A549 (cell line): ENCODE measurements at regions not wholly inside any gene's neighbourhood (a gene's known extent, or its start where the extent isn't known, plus 50 kb on each side); places are given as distances from the start of the nearest gene placed in this dataset.

Experiments
- ATAC-seq, 2 experiments: fragments of 200-7000 bp in 1 of 2; fragments of >200 bp in 1 of 2; cut with Nextera tagmentation in 1 of 2; cut with Tn5 transposase in 1 of 2; 3 replicates each; pipeline versions ENCODE4 v1.8.0 to v1.9.1; 2018 to 2020; ENCODE audit warnings: mild to moderate bottlenecking in 1 of 2, moderate library complexity in 1 of 2
- CTCF ChIA-PET: fragments of 300-600 bp; sonication (Branson Sonifier 250); formaldehyde crosslinking; extraction: SDS; loops from one replicate; lab custom pipeline; 2021; ENCODE audit warnings: antibody characterized with exemption, inconsistent platforms; lab: Yijun Ruan, JAX
- POLR2A ChIA-PET: fragments of 350-600 bp; formaldehyde crosslinking; extraction: SDS; loops from one replicate; lab custom pipeline; 2021; ENCODE audit warnings: antibody characterized with exemption, inconsistent platforms; lab: Yijun Ruan, JAX
- DNase-seq, 2 experiments: peaks; one replicate each; pipeline versions ENCODE4 v3.0.0 to v3.0.0-alpha.2; 2011 to 2016; ENCODE audit warnings: low read depth in 1 of 2, low spot score in 1 of 2
- FAIRE-seq: peaks from 2 replicates; lab custom pipeline; 2011; peaks lifted over from hg19 to GRCh38; lab: Jason Lieb, UNC
- H3K27ac ChIP-seq, 2 experiments: fragments of >200 bp; sonication (Bioruptor Twin); formaldehyde crosslinking; 3 replicates each; pipeline ENCODE4 v1.5.1; 2016 to 2017
- H3K4me1 ChIP-seq: fragments of >200 bp; sonication (Bioruptor Twin); formaldehyde crosslinking; 3 replicates; pipeline ENCODE4 v1.6.1; 2016
- H3K4me2 ChIP-seq: fragments of >200 bp; sonication (Bioruptor Twin); formaldehyde crosslinking; 3 replicates; pipeline ENCODE4 v1.6.1; 2016
- H3K4me3 ChIP-seq: fragments of >200 bp; sonication (Bioruptor Twin); formaldehyde crosslinking; 3 replicates; pipeline ENCODE4 v1.5.1; 2016
- H3K9me3 ChIP-seq: fragments of >200 bp; sonication (Bioruptor Twin); formaldehyde crosslinking; 3 replicates; pipeline ENCODE4 v1.6.1; 2016
- CBX8 ChIP-seq: fragments of 200-600 bp; sonication (generic); IDR thresholded peaks from 2 replicates; pipeline ENCODE4 v1.6.1; 2016
- CHD4 ChIP-seq: fragments of 200-600 bp; sonication (generic); IDR thresholded peaks from 2 replicates; pipeline ENCODE4 v1.6.1; 2016; ENCODE audit warnings: antibody characterized with exemption, mild to moderate bottlenecking, borderline replicate concordance
- EHF ChIP-seq: fragments of 250-450 bp; sonication (Bioruptor Pico); IDR thresholded peaks from 2 replicates; pipeline ENCODE4 v1.5.0; 2020; ENCODE audit warnings: mild to moderate bottlenecking
- ELK1 ChIP-seq: fragments of 150-350 bp; IDR thresholded peaks from 2 replicates; pipeline ENCODE4 v1.6.1; 2014; ENCODE audit warnings: low read depth, mild to moderate bottlenecking, low read length
- EP300 ChIP-seq, 2 experiments: fragments of >200 bp; sonication (Bioruptor Twin); formaldehyde crosslinking; IDR thresholded peaks; 2 replicates in 1 of 2; 3 replicates in 1 of 2; pipeline ENCODE4 v1.6.1; 2016 to 2017
- JUN ChIP-seq, 2 experiments: fragments of >200 bp; sonication (Bioruptor Twin); formaldehyde crosslinking; IDR thresholded peaks; 2 replicates in 1 of 2; 3 replicates in 1 of 2; pipeline ENCODE4 v1.6.1; 2016 to 2017
- MAFK ChIP-seq: fragments of 450-650 bp; IDR thresholded peaks from 2 replicates; pipeline ENCODE4 v1.6.1; 2014; ENCODE audit not compliant: partially characterized antibody
- MAZ ChIP-seq: fragments of 150-350 bp; IDR thresholded peaks from 2 replicates; pipeline ENCODE4 v1.6.1; 2014; ENCODE audit warnings: antibody characterized with exemption, low read depth, low read length, borderline replicate concordance
- NFE2L2 ChIP-seq: fragments of 150-350 bp; conservative IDR thresholded peaks from 2 replicates; pipeline ENCODE4 v1.6.1; 2014; ENCODE audit warnings: low read length
- POLR2AphosphoS2 ChIP-seq: conservative IDR thresholded peaks from 2 replicates; pipeline ENCODE4 v1.6.1; 2012; ENCODE audit warnings: low read length, improper control_type of control experiment, inconsistent platforms
- ZSCAN20 ChIP-seq: fragments of 250-450 bp; sonication (Bioruptor Pico); IDR thresholded peaks from 2 replicates; pipeline ENCODE4 v1.8.0; 2022; ENCODE audit warnings: mild to moderate bottlenecking, moderate library complexity
- WGBS: methylation state at CpG from one replicate; pipeline ENCODE4 v1.1.6; 2017; ENCODE audit errors: missing lambda C conversion rate; 5-methylcytosine and 5-hydroxymethylcytosine counted together
- TF ChIP-seq, protein P1 (sequence below): fragments of 450-650 bp; IDR thresholded peaks from 2 replicates; pipeline ENCODE4 v1.6.1; 2014; ENCODE audit warnings: antibody characterized with exemption
- TF ChIP-seq, protein P2 (sequence below): fragments of 250-450 bp; sonication (Bioruptor Pico); IDR thresholded peaks from 2 replicates; pipeline ENCODE4 v1.5.0; 2020; ENCODE audit warnings: low read depth, mild to moderate bottlenecking, moderate library complexity

- TF ChIP-seq EP300 (IDR thresholded peaks at IDR 0.05) (no peak), MAZ (no peak)
- TF ChIP-seq, protein P1, sequence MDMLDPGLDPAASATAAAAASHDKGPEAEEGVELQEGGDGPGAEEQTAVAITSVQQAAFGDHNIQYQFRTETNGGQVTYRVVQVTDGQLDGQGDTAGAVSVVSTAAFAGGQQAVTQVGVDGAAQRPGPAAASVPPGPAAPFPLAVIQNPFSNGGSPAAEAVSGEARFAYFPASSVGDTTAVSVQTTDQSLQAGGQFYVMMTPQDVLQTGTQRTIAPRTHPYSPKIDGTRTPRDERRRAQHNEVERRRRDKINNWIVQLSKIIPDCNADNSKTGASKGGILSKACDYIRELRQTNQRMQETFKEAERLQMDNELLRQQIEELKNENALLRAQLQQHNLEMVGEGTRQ: no peak
Observed at GRCh38 chr6:43895656-43896328, 125.8 kb downstream of the VEGFA start (continued).

DNA sequence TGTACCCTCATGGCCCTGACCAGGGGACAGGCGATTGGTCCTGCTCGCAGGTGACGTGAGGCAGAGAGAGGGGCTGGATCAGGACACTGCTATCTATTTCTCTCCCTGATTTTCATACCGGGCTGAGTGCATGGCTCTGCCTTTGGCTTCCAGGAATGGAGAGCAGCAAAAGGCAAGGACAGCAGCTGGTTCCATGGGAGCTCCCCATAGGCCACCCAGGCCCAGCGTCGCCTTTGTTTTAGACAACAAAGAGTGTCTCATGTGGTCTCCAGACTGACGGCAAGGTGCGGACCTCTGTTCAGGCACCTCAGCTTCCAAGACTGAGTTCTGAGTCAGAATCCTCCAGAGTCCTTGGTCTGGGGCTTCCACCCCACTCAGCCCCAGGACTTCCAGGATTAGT lies 123.1 kb downstream of the VEGFA start:
- FAIRE-seq: no peak

DNA sequence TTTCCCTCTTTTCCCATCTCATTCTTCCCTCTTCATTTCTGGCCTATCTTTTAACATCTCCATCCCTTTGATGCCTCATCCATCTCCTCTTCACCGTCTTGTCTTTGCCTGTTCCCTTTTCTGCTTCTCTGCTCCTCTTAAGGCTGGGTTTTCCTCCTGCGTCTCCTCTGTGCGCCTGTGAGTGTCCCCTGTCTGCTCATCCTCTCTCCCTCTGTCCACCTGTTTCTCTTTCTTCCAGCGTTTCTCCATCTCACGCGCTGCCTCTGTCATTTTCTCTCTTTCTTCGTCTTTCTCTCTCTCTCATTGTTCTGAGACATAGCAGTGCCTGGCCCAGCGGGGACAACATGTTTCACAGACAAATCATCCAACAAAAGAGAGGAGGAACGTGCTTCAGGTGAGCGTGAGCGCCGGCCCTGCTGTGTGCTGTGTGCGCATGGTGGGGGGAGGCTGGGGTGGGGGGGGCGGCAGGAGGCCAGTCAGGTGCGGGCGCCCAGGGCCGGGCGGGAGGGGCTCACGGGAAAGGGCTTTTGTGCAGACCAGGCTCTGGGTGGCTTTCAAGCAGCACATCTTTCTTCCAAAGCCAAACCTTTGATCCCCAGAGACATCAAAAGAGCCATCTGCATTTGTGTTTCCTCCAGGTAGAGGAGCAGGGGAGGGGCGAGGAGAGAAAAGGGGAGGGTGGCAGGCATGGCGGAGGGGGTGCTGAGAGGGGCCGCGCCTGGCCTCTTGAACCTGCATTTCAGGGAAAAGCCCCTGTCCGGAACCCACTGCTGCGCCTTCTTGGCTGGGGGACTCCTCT lies 121.3 kb downstream of the VEGFA start:
- no peak for TF ChIP-seq CBX8
- TF ChIP-seq ZSCAN20 (CRISPR knock-in tag): no peak
- TF ChIP-seq ELK1: no peak
- no peak for TF ChIP-seq CHD4
- TF ChIP-seq POLR2AphosphoS2: no peak
- TF ChIP-seq NFE2L2: no peak
- TF ChIP-seq, protein P2, sequence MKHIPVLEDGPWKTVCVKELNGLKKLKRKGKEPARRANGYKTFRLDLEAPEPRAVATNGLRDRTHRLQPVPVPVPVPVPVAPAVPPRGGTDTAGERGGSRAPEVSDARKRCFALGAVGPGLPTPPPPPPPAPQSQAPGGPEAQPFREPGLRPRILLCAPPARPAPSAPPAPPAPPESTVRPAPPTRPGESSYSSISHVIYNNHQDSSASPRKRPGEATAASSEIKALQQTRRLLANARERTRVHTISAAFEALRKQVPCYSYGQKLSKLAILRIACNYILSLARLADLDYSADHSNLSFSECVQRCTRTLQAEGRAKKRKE: no peak
- no peak for TF ChIP-seq EHF (CRISPR knock-in tag)
- no peak for TF ChIP-seq EP300 (IDR thresholded peaks at IDR 0.05)
- DNase-seq: no peak
- Histone ChIP-seq H3K4me1 (no peaks in the 10 kb centered on the region), H3K27ac (no peak overlapping the region), H3K9me3 (no peaks in the 10 kb centered on the region), H3K4me3 (no peak overlapping the region), H3K4me2 (no peak overlapping the region)
- CTCF ChIA-PET: interaction anchor here (0.9 kb wide), 2 partner anchors 12 to 118 kb away, joined by 3 to 4 read pairs; no protein-coding TSS in a partner anchor
- POLR2A ChIA-PET: no interaction called here
- WGBS: 86% methylated on average over 14 of the region's 25 CpGs
- ATAC-seq: no peak
- no peak for FAIRE-seq

More for the DNA sequence above, 123.1 kb downstream of the VEGFA start:
- TF ChIP-seq JUN (IDR thresholded peaks at IDR 0.05) (no peak), MAFK (no peak), ELK1 (no peak)
- ATAC-seq (no peak), DNase-seq (no peak)
- ChIA-PET CTCF (interaction anchor here (1.3 kb wide), 1 partner anchor 8 kb away, joined by 3 read pairs; no protein-coding TSS in a partner anchor), POLR2A (no interaction called here)
- H3K4me1 ChIP-seq: no peaks in the 10 kb centered on the region
- H3K27ac ChIP-seq: no peak overlapping the region
- no peaks in the 10 kb centered on the region for H3K9me3 ChIP-seq
- no peak overlapping the region for H3K4me2 ChIP-seq
- WGBS: 73% methylated on average over 6 of the region's 8 CpGs
- no peak overlapping the region for H3K4me3 ChIP-seq
